WTC11 (cell line): ENCODE measurements at regions not wholly inside any gene's neighbourhood (a gene's known extent, or its start where the extent isn't known, plus 50 kb on each side); places are given as distances from the start of the nearest gene placed in this dataset.

Experiments used
- ATF1 ChIP-seq: sonication (generic); formaldehyde crosslinking; IDR thresholded peaks from 2 replicates; pipeline ENCODE4 v1.8.1; 2023; ENCODE audit warnings: mild to moderate bottlenecking, moderate library complexity, missing genetic modification reagents
- CBFB ChIP-seq: sonication (generic); formaldehyde crosslinking; IDR thresholded peaks from 2 replicates; pipeline ENCODE4 v1.8.1; 2022; ENCODE audit warnings: mild to moderate bottlenecking, low read depth, missing genetic modification reagents
- CTCF ChIP-seq: fragments of 200-600 bp; IDR thresholded peaks from 2 replicates; pipeline ENCODE4 v1.8.0; 2022; ENCODE audit warnings: antibody characterized with exemption
- ETV6 ChIP-seq: sonication (generic); formaldehyde crosslinking; IDR thresholded peaks from 2 replicates; pipeline ENCODE4 v1.8.1; 2022; ENCODE audit warnings: mild to moderate bottlenecking, missing genetic modification reagents
- JAZF1 ChIP-seq: fragments of 250-450 bp; sonication (Bioruptor Pico); IDR thresholded peaks from 2 replicates; pipeline ENCODE4 v1.9.0; 2021; ENCODE audit warnings: moderate library complexity, mild to moderate bottlenecking, inconsistent platforms
- TEAD4 ChIP-seq: sonication (generic); formaldehyde crosslinking; IDR thresholded peaks from 2 replicates; pipeline ENCODE4 v1.8.0; 2022; ENCODE audit warnings: mild to moderate bottlenecking, missing genetic modification reagents
- ZNF121 ChIP-seq: sonication (generic); formaldehyde crosslinking; IDR thresholded peaks from 2 replicates; pipeline ENCODE4 v1.8.0; 2023; ENCODE audit warnings: missing genetic modification reagents
- TF ChIP-seq, protein P1 (sequence below): sonication (generic); formaldehyde crosslinking; IDR thresholded peaks from 2 replicates; pipeline ENCODE4 v1.8.0; 2022; ENCODE audit warnings: missing genetic modification reagents
- TF ChIP-seq, protein P2 (sequence below): sonication (generic); formaldehyde crosslinking; IDR thresholded peaks from 2 replicates; pipeline ENCODE4 v1.8.0; 2022; ENCODE audit warnings: mild to moderate bottlenecking, missing genetic modification reagents

- TF ChIP-seq CTCF = no peak
- no peak for TF ChIP-seq TEAD4 (CRISPR knock-in tag)
- no peak for TF ChIP-seq JAZF1 (CRISPR knock-in tag)
- TF ChIP-seq, protein P1, sequence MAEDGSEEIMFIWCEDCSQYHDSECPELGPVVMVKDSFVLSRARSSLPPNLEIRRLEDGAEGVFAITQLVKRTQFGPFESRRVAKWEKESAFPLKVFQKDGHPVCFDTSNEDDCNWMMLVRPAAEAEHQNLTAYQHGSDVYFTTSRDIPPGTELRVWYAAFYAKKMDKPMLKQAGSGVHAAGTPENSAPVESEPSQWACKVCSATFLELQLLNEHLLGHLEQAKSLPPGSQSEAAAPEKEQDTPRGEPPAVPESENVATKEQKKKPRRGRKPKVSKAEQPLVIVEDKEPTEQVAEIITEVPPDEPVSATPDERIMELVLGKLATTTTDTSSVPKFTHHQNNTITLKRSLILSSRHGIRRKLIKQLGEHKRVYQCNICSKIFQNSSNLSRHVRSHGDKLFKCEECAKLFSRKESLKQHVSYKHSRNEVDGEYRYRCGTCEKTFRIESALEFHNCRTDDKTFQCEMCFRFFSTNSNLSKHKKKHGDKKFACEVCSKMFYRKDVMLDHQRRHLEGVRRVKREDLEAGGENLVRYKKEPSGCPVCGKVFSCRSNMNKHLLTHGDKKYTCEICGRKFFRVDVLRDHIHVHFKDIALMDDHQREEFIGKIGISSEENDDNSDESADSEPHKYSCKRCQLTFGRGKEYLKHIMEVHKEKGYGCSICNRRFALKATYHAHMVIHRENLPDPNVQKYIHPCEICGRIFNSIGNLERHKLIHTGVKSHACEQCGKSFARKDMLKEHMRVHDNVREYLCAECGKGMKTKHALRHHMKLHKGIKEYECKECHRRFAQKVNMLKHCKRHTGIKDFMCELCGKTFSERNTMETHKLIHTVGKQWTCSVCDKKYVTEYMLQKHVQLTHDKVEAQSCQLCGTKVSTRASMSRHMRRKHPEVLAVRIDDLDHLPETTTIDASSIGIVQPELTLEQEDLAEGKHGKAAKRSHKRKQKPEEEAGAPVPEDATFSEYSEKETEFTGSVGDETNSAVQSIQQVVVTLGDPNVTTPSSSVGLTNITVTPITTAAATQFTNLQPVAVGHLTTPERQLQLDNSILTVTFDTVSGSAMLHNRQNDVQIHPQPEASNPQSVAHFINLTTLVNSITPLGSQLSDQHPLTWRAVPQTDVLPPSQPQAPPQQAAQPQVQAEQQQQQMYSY (CRISPR knock-in tag) = no peak
- no peak for TF ChIP-seq ETV6 (CRISPR knock-in tag)
- TF ChIP-seq CBFB (CRISPR knock-in tag) = no peak
- no peak for TF ChIP-seq ZNF121
- TF ChIP-seq, protein P2, sequence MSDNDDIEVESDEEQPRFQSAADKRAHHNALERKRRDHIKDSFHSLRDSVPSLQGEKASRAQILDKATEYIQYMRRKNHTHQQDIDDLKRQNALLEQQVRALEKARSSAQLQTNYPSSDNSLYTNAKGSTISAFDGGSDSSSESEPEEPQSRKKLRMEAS (CRISPR knock-in tag) = no peak
- no peak for TF ChIP-seq ATF1 (CRISPR knock-in tag)
These were observed 189.1 kb upstream of the INHBA start for GRCh38 chr7:41891950-41892349.
